Chondrocyte (in vitro differentiated cells): ENCODE measurements at regions not wholly inside any gene's neighbourhood (a gene's known extent, or its start where the extent isn't known, plus 50 kb on each side); places are given as distances from the start of the nearest gene placed in this dataset.

Experiments used
- DNase-seq: peaks from one replicate; pipeline ENCODE4 v3.0.0; 2021; ENCODE audit warnings: mixed read lengths, low spot score
- H3K27ac Mint-ChIP-seq: one replicate; pipeline ENCODE4 v1.8.0; 2021; ENCODE audit warnings: mild to moderate bottlenecking, moderate library complexity, mixed read lengths; ENCODE audit not compliant: unreplicated experiment
- H3K27me3 Mint-ChIP-seq: 2 replicates; pipeline ENCODE4 v1.8.0; 2021; ENCODE audit warnings: low read depth, mixed read lengths
- H3K36me3 Mint-ChIP-seq: 2 replicates; pipeline ENCODE4 v1.8.0; 2021; ENCODE audit warnings: low read depth, mixed read lengths
- H3K4me1 Mint-ChIP-seq: 2 replicates; pipeline ENCODE4 v1.8.0; 2021; ENCODE audit warnings: low read depth, mild to moderate bottlenecking, mixed read lengths
- H3K4me3 Mint-ChIP-seq: one replicate; pipeline ENCODE4 v1.8.0; 2021; ENCODE audit warnings: mild to moderate bottlenecking, moderate library complexity, mixed read lengths; ENCODE audit not compliant: unreplicated experiment
- H3K9me3 Mint-ChIP-seq: 2 replicates; pipeline ENCODE4 v1.8.0; 2021; ENCODE audit warnings: low read depth, mixed read lengths
- TF ChIP-seq, protein P1 (sequence below): fragments of 200-600 bp; sonication (generic); IDR thresholded peaks from 2 replicates; pipeline ENCODE4 v1.5.0; 2021; ENCODE audit warnings: antibody characterized with exemption, mild to moderate bottlenecking, moderate library complexity

GRCh38 chr14:73800970-73801515 is 50.6 kb upstream of the PTGR2 start:
- no peak overlapping the region for H3K4me3 Mint-ChIP-seq
- H3K27me3 Mint-ChIP-seq: no peaks in the 10 kb centered on the region
- no peak overlapping the region for H3K27ac Mint-ChIP-seq
- H3K36me3 Mint-ChIP-seq: peaks cover 1% of the 10 kb centered on the region
- peaks cover 12% of the 10 kb centered on the region for H3K4me1 Mint-ChIP-seq
- no peak for DNase-seq
- TF ChIP-seq, protein P1, sequence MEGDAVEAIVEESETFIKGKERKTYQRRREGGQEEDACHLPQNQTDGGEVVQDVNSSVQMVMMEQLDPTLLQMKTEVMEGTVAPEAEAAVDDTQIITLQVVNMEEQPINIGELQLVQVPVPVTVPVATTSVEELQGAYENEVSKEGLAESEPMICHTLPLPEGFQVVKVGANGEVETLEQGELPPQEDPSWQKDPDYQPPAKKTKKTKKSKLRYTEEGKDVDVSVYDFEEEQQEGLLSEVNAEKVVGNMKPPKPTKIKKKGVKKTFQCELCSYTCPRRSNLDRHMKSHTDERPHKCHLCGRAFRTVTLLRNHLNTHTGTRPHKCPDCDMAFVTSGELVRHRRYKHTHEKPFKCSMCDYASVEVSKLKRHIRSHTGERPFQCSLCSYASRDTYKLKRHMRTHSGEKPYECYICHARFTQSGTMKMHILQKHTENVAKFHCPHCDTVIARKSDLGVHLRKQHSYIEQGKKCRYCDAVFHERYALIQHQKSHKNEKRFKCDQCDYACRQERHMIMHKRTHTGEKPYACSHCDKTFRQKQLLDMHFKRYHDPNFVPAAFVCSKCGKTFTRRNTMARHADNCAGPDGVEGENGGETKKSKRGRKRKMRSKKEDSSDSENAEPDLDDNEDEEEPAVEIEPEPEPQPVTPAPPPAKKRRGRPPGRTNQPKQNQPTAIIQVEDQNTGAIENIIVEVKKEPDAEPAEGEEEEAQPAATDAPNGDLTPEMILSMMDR: no peak
- H3K9me3 Mint-ChIP-seq: no peaks in the 10 kb centered on the region

GRCh38 chr14:73797543-73798265 is 53.9 kb upstream of the PTGR2 start:
- TF ChIP-seq, protein P1: no peak
- no peaks in the 10 kb centered on the region for H3K9me3 Mint-ChIP-seq
- peaks cover 1% of the 10 kb centered on the region for H3K36me3 Mint-ChIP-seq
- H3K4me1 Mint-ChIP-seq: peaks cover 27% of the 10 kb centered on the region
- no peak for DNase-seq
- H3K27ac Mint-ChIP-seq: no peak overlapping the region
- H3K27me3 Mint-ChIP-seq: no peaks in the 10 kb centered on the region
- H3K4me3 Mint-ChIP-seq: no peak overlapping the region

DNA sequence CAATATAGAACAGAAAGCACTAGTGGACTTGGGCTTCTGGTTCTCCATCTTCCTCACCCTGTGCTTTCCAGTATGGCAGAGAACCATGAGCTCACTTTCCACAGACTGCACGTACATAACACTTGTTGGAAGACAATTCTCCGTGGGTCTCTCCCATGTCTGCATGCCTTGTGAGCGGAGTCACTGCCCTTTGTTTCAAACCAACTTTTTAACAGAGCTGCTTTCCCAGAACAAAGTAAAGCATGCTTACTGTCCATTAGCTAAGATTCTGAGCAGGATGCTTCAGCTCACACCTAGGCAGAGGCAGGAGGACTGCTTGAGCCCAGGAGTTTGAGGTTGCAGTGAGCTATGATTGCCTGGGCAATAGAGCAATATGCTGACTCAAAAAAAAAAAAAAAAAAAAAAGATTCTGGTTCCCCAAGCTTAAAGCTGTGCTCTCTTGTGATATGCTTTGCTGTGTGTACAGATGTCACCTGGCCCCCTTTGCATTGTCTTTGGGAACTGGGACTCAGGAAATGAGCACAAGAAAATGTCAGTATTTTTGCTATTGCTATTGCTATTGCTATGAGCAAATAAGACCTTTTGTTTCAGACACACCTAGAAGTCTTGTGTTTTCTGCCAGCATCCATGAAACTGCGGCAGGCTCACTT is 54.6 kb upstream of the PTGR2 start:
- peaks cover 30% of the 10 kb centered on the region for H3K4me1 Mint-ChIP-seq
- H3K4me3 Mint-ChIP-seq: no peak overlapping the region
- H3K27me3 Mint-ChIP-seq: no peaks in the 10 kb centered on the region
- TF ChIP-seq, protein P1: no peak
- H3K27ac Mint-ChIP-seq: no peak overlapping the region
- H3K36me3 Mint-ChIP-seq: peaks cover 1% of the 10 kb centered on the region
- no peak for DNase-seq
- H3K9me3 Mint-ChIP-seq: no peaks in the 10 kb centered on the region

GRCh38 chr14:73796415-73796814 is 55.2 kb upstream of the PTGR2 start:
- DNase-seq: no peak
- no peaks in the 10 kb centered on the region for H3K9me3 Mint-ChIP-seq
- TF ChIP-seq, protein P1: no peak
- H3K27me3 Mint-ChIP-seq: no peaks in the 10 kb centered on the region
- peaks cover 1% of the 10 kb centered on the region for H3K36me3 Mint-ChIP-seq
- no peak overlapping the region for H3K27ac Mint-ChIP-seq
- peaks cover 30% of the 10 kb centered on the region for H3K4me1 Mint-ChIP-seq
- no peak overlapping the region for H3K4me3 Mint-ChIP-seq

- Mint-ChIP-seq H3K27ac (peak overlapping the region; percentile 63), H3K4me3 (no peak overlapping the region), H3K27me3 (no peaks in the 10 kb centered on the region), H3K4me1 (peaks cover 32% of the 10 kb centered on the region), H3K9me3 (no peaks in the 10 kb centered on the region), H3K36me3 (peaks cover 1% of the 10 kb centered on the region)
- TF ChIP-seq, protein P1: no peak
- DNase-seq: no peak
Measured at GRCh38 chr14:73795974-73796373, 55.7 kb upstream of the PTGR2 start.
